HG03066 (cell line): ENCODE measurements at regions not wholly inside any gene's neighbourhood (a gene's known extent, or its start where the extent isn't known, plus 50 kb on each side); places are given as distances from the start of the nearest gene placed in this dataset.

ENCODE experiments used
- ATAC-seq: cut with Tn5 transposase; IDR thresholded peaks from one replicate; pipeline ENCODE4 v1.9.1; 2021; ENCODE audit warnings: low read depth; ENCODE audit not compliant: unreplicated experiment

GRCh38 chr4:20302336-20302735 lies 50.6 kb downstream of the SLIT2 start:
- ATAC-seq: no peak

- ATAC-seq: no peak
Measured at GRCh38 chr4:20305976-20306375, 54.3 kb downstream of the SLIT2 start.

GRCh38 chr4:20311856-20312255 lies 60.2 kb downstream of the SLIT2 start:
- ATAC-seq: no peak

GRCh38 chr4:20313237-20314030 lies 61.7 kb downstream of the SLIT2 start:
- no peak for ATAC-seq

GRCh38 chr4:20317424-20317985 lies 65.8 kb downstream of the SLIT2 start:
- no peak for ATAC-seq

- no peak for ATAC-seq
Measured at GRCh38 chr4:20318001-20318908, 66.5 kb downstream of the SLIT2 start.

- no peak for ATAC-seq
Measured at GRCh38 chr4:20318909-20319277, 67.2 kb downstream of the SLIT2 start.

- ATAC-seq: no peak
Measured at GRCh38 chr4:20319825-20320612, 68.3 kb downstream of the SLIT2 start.

GRCh38 chr4:20323991-20324390 lies 72.3 kb downstream of the SLIT2 start:
- no peak for ATAC-seq

- ATAC-seq: no peak
Measured at GRCh38 chr4:20326460-20326859, 74.8 kb downstream of the SLIT2 start.

- ATAC-seq: no peak
Measured at GRCh38 chr4:20326977-20327376, 75.3 kb downstream of the SLIT2 start.

GRCh38 chr4:20327808-20328207 lies 76.1 kb downstream of the SLIT2 start:
- ATAC-seq: no peak

- ATAC-seq: no peak
Measured at GRCh38 chr4:20331642-20332041, 79.9 kb downstream of the SLIT2 start.

GRCh38 chr4:20333141-20333715 lies 81.5 kb downstream of the SLIT2 start:
- no peak for ATAC-seq

- ATAC-seq: no peak
Measured at GRCh38 chr4:20337261-20337664, 85.6 kb downstream of the SLIT2 start.

- ATAC-seq: no peak
Measured at GRCh38 chr4:20338841-20339240, 87.1 kb downstream of the SLIT2 start.

GRCh38 chr4:20341134-20341738 lies 89.5 kb downstream of the SLIT2 start:
- ATAC-seq: no peak

- ATAC-seq: no peak
Measured at GRCh38 chr4:20347531-20347930, 95.8 kb downstream of the SLIT2 start.

GRCh38 chr4:20348411-20348810 lies 96.7 kb downstream of the SLIT2 start:
- ATAC-seq: no peak
